Superior temporal gyrus (tissue), 1 donor: ENCODE measurements at regions not wholly inside any gene's neighbourhood (a gene's known extent, or its start where the extent isn't known, plus 50 kb on each side); places are given as distances from the start of the nearest gene placed in this dataset.
"Not testable (repeated sequence)": the region's sequence is repeated elsewhere in the genome, so short reads cannot be mapped to it uniquely, and the experiment has no call there.

ENCODE experiments used
- DNase-seq: peaks from one replicate; pipeline ENCODE4 v3.0.0-alpha.2; 2016; ENCODE audit errors: extremely low spot score

DNA sequence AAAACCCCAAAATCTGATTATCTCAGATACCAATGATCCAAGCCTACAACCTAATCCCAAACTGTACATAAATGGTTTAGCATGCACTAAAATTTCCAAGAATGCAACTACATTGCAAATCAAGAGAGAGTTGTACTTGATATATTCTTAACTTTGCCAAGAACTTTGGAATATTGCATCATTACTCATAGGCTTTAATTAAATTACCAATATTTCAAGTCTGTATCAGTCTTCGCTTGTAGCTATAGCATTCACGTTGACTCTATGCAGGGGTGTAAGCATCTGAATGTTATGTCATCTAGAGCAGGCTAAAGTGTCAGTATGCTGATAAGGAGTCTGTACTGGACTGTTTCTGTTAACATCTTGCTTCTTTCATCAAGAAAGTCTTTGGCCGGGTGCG is 56.3 kb downstream of the FOXI3 start:
- no peak for DNase-seq

DNA sequence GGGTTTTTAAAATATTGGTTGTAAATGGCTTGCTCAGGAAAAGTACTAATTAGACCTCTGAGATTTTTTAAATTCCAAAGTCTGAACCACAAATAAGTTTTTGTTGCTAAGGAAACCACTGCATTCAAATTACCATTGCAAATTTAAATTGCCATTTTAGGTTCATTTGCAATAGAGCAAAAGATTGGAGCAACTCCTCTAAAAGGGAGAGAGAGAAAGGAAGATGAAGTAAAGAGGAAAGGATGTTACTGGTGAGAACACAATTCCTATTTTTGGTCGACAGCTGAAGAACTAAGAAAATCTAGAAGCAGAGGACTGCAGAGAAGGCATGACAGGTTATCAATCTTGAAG is 74.9 kb downstream of the FOXI3 start:
- no peak for DNase-seq

GRCh38 chr2:88372042-88372441 is 80.5 kb downstream of the FOXI3 start:
- DNase-seq = no peak

GRCh38 chr2:88365408-88365807 is 87.1 kb downstream of the FOXI3 start:
- DNase-seq = not testable (repeated sequence)

GRCh38 chr2:88355486-88355885 is 97.0 kb downstream of the FOXI3 start:
- DNase-seq = no peak

DNA sequence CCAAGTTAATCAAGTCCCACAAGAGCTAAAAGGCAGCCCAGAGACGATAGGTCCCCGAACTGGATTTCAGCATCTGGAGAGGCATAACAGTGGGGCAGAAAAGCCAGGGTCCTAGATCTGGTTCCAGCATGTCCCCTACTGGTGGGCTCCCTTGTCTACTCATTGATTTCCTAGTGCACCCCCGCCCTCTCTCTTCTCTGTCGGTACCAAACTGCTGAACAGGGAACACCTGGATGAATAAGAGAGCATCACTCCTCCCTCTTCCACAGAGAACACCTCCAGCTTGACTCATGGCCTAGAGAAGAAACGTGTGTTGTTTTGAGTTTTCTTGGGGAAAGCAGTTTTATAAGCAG is 101.3 kb downstream of the FOXI3 start:
- no peak for DNase-seq

- no peak for DNase-seq
Observed at GRCh38 chr2:88350331-88351248, 101.9 kb downstream of the FOXI3 start.

DNA sequence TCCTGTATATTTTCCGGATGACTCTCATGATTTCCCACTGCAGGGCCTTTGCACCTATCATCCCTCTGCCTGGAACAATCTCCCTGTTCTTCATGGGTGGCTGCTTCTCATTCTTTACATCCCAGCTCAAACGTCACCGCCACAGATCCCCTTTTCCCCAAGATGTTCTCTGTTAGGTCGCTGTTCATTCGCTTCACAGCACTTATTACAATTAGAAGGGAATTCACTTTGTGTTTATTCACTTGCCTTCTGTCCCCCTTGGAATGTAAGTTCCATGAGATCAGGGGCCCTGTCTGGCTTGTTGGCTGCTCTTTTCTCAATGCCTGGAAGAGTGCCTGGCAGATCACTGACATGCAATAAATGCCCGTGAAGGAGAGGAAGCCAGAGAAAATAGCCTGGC is 106.7 kb downstream of the FOXI3 start:
- DNase-seq = no peak

DNA sequence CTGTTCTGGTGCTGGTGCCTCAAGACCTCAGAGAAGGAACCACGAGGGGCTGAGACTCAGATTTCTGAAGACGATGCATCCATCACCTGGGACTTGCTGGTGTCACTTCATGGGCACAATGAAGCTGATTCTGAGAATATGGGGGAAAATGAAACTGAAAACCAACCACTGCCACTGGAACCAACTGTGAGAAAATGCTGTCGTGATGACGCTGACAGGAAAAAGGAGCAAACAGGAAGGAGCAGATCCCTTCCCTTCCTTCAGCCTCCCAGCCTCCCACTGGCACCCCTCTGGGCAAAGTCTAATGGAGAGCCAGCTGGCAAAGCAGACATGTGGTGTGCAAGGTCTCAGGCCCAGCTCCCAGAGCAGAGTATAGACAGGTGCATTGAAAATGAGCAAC is 109.7 kb downstream of the FOXI3 start:
- no peak for DNase-seq

DNA sequence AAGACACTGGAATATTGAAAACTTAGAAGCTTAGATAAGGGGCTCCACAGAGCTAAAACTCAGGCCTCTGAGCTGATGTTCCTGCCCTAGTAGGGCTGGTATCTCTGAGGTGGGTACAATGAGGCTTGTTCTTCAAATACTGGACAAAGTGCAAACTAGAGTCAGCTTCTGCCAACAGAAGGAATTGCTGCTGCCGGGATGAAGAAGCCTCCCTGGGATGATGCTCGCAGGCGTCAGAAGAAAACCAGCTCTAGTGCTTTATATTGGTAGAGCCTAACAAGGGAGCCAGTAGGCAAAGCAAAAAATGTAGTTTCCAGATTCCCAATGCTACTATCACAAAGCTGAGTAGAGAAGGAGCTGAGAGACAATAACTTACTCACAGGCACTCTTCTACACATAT is 118.1 kb downstream of the FOXI3 start:
- no peak for DNase-seq

DNA sequence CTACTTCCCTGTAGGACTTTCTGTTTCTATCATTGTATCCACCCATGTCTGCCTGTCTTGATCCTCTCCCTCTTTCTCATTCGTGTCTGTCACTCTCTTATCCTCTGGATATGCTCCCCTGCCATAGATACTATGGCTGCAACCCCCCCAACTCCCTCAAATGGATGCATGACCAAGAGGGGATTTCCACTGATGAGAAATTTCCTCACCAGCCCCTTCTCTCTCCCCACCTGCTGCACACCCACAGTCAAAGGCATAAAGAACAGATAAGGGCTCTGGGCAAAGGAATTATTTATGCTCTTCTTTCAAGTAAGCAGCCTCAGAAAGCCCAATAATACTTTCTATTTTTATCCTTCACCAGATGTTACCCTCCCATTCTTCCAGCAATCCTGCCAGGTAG is 121.3 kb downstream of the FOXI3 start:
- DNase-seq = no peak

- DNase-seq = no peak
Observed at GRCh38 chr2:88329815-88330603, 122.5 kb downstream of the FOXI3 start.

DNA sequence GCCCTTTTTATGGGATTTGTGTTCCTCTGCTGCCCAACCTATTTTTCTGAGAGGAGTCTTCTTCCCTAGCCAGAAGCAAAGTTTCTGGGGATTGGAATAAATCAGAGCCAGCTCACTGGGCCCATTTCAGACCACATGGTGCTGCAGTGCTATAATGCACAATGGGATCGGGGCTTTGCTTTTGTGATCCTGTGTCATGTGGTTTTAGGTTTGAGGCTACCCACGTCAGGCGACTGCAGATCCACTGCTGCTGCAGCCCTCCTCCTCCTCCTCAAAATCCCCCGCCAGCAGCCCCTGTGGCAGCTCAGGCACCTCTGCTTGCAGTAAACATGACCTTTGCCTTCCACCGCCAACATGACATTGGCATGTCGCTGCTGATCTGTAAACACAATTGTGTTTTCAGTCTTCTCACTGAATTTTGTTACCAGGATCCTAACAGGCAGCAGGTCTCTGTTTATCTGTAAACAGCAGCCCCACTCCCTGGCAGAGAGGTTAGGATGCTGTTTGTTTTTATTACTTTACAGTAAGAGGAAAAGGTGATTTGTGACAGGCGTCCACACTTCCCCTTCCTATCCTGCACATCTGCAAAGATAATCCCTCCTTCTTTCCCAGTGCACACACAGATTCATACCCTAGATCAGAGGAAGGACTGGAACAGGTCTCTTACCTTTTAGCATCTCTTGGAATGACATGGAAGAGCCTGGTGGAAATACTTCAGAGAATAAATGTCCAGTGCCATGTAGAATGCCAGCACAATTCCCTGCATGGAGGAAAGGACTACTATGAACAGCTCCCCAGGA is 130.8 kb downstream of the FOXI3 start:
- no peak for DNase-seq

GRCh38 chr2:88320076-88320773 is 132.3 kb downstream of the FOXI3 start:
- DNase-seq = no peak

DNA sequence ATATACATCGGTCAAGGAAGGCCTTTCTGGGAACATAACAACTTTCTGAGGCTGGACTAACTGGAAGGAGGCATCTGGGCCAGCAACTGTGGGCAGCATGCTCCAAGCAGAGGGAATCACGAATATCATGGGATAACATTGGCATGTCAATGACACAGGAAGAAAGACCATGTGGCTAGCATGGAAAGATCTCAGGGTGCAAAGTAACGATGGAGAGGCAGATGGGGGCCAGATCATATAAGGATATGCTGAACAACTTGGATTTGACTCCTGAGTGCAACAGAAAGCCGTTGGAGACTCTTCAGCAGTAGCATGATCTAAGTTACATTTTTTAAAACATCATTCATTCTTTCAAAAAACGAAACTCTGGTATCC is 133.6 kb downstream of the FOXI3 start:
- DNase-seq = no peak

GRCh38 chr2:88318071-88318955 is 134.2 kb downstream of the FOXI3 start:
- no peak for DNase-seq

DNA sequence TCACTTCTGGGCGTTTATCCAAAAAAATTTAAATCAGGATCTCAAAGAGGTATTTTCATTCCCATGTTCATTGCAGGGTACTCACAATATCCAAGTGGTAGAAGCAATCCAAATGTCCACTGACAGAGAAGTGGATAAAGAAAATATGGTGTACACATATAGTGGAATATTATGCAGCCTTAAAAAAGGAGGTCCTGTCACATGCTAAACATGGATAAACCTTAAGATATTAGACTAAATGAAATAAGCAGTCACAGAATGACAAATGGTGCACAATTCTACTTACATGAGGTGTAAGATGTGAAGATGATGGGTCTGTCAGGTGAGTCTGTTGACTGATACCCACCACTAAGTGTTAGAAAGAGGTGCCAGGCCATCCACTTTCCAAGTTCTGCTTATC is 140.6 kb downstream of the THNSL2 start:
- DNase-seq = no peak

DNA sequence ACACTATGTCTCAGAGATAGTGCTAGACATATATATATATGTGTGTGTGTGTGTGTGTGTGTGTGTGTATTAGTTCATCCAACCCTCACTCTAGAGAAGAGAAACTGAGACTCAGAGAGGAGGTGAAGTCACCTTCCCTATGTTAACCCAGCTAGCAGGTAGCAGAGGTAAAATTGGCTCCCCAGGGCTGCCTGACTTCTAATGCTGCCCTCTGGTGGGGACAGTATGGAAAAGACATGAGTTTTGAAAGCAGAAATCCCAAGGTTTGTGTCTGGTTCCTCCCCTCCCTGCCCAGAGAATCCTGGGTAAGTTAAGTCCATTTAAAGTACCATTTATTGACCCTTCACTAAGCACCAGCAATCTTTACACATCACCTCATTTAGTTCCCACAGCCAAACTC is 137.7 kb downstream of the THNSL2 start:
- no peak for DNase-seq

- no peak for DNase-seq
Observed at GRCh38 chr2:88303865-88304264, 133.7 kb downstream of the THNSL2 start.

- DNase-seq = no peak
Observed at GRCh38 chr2:88296247-88296646, 126.1 kb downstream of the THNSL2 start.
